Activated CD4-positive, alpha-beta T cell treated with anti-CD3 and anti-CD28 coated beads, Interleukin-2, amount 50 U/mL, for 16 hours (primary cell): ENCODE measurements at regions not wholly inside any gene's neighbourhood (a gene's known extent, or its start where the extent isn't known, plus 50 kb on each side); places are given as distances from the start of the nearest gene placed in this dataset.

Experiments used
- DNase-seq: peaks from one replicate; pipeline ENCODE4 v3.0.0-alpha.2; 2020

DNA sequence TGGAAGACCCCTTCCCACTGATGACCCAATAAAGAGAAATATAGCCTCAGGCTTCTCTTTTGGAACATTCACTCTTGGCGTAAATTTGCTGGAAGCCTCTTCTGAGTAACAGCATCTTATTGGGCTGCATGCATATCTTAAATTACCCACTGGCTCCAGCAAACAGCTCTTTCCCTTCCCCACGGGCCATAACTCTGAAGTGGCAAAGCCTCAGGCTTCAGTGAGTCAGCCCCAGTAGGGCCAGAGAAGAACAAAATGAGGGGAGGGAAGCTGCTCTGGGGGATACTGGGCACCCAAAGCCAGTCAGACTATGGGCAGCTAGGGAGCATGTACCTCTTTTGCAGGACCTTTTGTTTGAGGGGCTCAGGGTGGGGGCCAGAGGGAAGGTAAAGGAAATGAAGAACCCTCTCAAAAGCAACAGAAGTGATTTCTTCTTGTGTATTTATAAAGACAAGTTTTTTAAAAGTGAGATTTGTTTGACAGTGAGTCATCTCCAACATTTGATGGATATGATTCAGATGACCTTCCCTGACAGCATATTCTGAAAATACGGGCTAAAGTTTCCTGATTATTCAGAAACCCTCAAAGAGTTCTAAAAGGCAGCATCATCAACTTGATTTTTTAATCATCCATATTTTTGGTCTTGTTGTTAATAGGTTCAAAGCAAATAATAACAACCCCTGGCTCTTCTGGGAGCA is 203.4 kb downstream of the KIF18A start:
- peak; percentile 7 for DNase-seq

DNA sequence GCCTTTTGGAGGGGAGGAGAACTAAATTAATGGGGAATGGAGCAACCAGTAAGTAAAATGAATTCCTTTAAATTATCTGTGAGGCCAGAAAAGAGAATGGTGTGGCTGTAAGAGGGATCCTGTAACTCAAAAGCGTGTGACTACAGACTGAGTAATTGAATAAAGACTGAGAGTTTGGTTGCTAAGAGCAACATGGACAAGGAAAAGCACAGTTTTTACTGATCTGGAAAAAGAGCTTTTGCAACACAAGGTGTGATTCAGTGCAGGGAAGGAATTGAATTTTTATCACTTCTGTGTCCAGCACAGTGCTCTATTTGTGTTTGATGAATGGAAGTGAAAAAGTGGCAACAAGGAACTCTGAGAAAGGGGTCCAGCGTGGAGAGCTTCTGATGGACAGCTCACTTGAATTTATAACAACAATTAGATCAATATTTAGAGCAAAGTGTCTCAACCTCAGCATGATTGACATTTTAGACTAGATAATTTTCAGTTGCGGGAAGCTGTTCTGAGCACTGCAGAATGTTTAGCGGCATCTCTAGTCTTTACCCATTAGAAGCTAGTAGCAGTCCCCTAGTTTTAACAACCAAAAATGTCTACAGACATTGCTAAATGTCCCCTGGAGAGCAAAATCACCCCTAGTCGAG is 202.8 kb upstream of the BDNF start:
- DNase-seq = no peak

DNA sequence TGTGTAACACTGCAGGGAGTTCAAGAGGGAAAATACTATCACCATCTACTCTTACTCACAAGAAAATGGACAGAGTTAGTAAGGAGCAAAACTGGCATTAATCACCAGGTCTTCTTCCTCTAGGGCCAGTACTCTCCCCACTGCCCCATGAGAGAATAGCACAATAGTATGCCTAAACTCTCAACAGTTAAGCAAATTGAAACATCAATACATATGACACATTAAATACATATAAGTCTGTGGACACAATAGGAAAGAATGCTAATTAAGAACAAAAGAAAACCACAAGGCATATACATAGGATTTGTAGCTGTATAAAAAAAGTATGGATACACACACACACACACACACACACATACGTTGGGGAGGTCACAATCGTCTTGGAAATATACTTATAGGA is 197.9 kb upstream of the BDNF start:
- DNase-seq = no peak

DNA sequence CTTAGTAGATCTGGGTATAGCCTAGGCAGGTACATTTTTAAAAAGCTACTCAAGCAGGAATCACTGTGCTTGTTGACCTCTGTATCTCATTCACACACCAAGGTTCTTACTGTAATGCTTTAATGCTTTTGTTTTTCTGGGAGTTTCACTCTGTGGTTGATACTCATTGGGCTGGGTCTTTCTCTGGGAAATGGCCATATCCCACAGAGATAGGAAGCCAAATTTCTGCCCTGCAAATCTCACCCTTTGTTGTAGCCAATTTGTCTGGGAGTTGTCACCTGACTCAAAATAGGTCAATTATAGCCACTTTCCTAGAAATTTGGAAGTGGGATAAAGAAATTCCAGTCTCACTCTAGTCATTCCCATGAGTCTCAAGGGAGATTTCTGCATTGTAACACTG is 195.8 kb upstream of the BDNF start:
- DNase-seq = no peak

DNA sequence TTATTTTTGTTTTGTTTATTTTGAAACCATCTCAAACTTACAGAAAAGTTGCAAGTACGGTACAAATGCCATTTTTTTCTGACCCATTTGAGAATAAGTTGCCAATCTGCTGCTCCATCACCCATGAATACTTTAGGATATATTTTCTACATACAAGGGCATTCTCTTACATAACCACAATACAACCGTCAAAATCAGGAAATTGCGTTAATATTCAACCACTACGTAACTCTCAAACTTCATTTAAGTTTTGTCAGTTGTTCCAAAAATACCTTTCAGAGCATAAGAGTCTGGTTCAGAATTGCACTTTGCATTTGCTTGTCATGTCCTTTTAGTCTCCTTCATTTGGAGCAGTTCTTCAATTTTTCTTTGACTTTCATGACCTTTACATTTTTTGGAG is 194.3 kb upstream of the BDNF start:
- DNase-seq = no peak

DNA sequence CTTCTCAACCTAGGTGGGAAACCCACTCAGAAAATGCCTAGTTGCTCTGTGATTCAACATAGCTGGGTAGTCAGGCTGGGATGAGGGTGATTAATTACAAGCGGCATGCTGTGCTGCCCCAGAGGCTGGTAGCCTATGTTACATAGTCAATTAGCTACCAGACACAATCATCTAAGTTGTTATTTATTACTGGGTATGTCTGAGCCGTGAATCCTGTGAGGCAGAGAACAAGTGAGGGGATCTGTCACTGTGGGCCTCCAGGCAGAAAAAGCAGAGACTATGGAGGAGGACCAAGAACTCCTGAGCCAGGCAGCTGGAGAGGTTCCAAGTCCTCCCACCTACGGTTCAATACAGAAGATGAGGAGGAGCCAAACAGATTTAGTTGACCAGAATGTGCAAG is 186.6 kb upstream of the BDNF start:
- no peak for DNase-seq

DNA sequence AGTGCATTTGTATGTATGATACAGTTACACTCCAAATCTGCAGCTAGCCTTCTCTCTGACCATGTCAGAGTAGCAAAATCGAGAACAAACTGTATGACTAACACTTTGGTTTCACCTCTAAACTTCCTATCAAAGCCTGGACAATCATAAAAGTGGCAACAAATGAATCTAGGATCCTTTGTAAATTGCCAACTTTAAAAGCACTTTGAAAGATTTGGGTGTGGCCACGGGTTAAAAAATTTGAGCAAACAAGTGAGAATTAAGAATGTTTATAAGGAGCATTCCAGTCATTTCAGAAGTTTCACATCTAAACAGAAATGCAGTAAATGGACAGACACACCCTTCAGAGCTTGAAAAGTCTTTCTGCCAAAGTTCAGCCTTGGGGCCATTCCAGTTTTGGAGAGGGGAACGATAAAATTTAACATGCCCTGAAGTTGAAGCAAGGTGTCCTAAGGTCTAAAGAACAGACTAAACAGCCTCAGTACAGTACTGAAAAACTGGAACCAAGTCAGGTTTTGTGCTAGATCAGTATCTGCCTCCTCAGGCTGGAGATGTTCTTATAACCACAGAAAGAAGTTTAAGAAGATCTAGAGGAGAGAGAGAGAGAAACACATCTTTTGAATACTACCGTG is 181.9 kb upstream of the BDNF start:
- no peak for DNase-seq

DNA sequence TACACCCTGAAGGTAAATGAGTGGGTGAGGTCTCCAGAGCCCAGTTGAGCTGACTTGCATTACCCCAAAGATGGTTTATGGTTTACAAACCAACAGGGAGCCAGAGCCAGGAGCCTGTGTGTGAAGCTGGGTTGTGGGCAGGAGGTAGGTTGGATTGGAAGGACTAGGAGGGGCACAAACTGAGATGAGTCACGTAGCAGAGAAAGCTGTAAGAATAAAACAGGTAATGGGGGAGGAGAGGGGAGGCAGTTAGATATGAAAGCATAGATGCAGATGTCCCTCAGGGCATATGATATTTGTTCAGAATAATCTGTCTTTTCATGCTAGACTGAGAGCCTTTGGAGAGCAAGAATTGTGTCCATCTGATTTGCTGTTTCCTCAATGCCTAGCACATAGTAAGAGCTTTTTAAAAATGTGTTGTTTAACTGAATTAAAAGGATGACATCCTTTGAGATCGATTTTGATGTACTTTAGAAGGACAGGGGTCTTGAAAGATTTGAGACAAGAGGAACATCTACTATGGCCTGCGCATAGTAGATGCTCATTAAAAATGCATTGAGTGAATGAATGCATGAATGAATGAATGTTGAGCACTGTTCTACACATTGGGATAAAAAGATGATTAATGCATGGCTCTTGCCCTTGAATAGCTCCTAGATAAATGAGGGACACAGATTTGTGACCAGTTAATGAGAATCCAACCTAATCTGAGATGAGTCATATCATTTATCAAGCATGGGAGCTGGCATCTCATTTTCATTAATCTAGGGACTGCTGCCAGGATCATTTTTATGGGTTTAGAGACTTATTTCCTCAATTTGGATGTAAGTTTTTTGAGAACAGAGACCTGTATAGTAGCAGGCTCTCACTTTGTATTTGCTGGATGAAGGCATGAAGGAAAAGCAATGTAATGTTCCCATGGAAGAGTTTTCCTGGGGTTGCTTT is 175.8 kb upstream of the BDNF start:
- no peak for DNase-seq

DNA sequence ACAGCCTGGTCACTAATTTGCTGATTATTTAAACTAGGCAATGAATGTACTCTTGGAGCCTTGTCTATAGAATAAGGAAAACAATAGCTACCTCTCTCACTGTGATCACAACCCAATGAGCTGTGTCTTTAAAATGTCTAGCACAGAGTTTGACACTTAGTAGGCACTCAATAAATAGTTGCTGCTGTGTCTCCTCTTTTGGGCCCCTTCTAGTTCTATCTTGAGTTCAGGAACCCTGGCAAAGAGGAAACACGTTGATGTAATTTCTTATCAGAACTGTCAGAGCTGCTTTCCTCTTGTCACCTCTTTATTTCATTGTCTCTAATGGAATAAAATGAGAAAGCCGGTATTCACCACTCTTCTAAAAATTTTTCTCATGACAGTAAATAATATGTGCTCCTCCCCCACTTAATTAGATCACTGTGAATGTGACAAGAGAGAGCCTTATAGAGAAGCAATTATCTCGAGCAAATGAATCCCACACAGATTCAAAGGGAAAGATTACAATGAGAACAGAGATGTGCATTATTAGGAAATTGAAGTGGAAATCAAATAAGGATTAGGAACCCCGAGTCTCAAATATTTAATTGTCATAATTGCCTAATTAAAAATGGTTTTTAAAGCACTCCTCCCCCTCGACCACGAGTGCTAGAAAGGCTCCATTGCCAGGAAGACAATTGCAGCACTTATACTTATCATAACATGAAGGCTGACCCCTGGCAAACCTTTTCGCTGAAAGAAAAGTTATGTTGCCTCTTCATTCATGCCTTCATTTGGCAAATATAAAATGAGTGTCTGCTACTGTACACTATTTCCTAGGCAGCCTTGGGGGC is 175.0 kb upstream of the BDNF start:
- DNase-seq = no peak

DNA sequence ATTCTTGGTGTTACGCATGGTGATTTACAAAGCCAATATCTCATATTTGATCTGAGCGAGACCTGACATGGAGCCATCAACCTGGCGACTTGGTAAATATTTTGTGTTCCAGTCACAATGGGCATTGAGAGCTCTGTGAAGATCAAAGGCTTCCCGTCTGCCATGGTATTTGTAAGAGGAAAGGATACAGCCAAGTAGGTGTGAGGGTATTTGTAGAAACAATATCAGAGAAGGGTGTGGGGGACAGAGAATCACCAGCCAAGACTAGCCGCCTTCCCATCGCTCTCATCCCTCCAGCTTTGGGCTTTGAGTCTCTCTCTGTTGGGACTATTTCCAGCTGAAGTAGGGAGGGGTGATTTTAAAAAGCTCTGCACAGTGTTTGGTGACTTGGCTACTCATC is 173.4 kb upstream of the BDNF start:
- no peak for DNase-seq

DNA sequence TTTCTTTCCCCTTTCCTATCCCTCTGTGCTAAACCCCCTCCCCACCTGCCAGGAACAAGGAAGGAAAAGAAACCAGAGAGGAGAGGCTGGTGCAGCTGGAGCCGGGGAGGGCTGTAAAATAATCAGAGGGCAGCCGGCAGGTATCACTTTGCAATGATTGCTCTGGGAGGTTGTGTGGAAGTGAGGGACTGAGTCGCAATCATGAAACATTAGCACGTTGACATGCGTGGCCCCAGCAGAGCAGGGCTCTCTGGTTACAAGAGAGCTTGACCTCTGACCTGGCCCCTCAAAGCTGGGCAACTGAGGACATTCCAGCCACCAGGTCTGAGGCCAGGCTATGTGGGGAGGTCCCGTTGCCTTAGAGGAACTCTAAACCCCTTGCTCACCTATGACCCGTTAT is 170.8 kb upstream of the BDNF start:
- DNase-seq = no peak

DNA sequence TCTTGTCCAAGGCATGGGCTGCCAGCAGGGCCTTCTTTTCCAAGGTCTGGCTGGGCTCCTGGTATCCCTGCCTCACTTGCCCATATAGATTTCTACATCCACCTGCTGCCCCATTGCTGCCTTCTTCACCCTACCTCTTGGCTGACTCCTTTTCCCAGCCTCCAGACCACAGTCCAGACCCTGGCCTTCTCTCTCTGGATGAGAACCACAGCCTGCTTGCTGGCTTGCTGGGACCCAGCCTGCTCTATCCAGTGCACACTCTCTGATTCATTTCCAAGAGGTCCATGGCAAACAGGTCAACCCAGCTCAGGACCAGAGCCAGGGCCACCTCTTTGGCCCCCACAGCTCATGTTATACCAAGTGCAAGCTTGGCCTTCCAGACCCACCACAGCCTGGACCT is 169.4 kb upstream of the BDNF start:
- DNase-seq = no peak

DNA sequence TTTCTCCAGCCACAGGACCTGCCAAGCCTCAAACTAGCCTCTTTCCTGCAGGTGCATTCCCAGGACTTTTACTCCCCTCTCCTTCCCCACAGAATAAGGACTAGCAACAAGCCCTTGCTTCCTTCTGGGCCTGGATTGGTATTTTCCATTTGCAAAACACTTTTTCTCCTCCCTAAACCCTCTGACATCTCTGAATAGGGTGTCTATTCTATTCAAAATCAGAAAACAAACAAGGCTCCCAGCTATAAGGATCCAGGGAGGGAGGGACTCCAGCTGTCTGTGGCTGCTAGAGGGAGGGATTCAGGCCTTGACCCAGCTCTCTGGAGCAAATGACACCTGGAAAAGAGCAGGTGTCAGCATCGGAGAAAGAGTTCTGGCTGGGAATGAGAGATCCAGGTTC is 168.5 kb upstream of the BDNF start:
- no peak for DNase-seq

DNA sequence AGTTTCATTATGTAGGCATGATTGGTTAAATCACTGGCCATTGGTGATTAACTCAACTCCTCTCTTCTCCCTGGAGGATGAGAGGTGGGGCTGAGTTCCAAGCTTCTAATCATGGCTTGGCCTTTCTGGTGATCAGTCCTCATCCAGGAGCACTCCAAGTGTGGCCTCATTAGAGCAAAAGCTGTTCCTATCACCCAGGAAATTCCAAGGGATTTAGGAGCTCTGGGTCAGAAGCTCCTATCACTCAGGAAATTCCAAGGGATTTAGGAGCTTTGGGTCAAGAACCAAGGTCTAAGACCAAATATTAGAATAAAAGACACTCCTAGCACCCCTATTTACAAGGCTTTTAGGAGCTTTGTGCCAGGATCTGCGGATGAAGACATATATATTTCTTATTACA is 168.0 kb upstream of the BDNF start:
- DNase-seq = no peak

DNA sequence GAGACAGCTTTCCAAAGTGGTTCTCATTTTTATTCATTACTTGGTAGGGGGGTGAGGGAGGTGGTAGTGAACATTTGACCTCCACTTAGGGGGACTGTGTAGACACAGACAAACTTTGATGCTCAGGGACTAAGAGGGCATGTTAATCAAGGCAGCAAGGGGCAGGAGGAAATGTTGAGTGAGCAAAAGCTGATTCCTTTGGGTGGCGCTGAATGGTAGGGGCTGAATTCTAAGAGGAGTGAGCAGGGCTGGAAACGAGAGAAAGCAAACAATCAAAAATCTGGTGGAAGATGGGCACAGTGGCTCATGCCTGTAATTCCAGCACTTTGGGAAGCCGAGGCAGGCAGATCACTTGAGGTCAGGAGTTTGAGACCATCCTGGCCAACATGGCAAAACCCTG is 164.8 kb upstream of the BDNF start:
- no peak for DNase-seq

DNA sequence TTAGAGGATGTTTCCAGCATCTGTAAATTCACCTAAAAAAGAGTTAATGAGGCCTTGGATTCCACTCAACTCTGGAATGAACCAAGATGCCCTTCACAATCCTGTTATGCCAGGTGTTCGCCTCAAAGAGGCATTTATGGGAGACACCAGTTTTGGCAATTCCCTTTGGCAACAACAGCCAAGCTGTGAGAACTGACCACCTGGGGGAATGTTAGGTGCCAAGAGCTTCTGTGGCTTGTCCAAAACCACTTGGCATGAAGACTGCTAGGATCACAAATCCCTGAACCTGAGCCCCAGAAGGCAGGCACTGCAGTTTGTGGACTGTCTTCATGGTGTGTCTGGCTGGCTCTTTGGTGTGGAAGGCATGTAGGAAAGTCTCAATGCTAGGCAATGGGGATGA is 164.4 kb upstream of the BDNF start:
- no peak for DNase-seq

DNA sequence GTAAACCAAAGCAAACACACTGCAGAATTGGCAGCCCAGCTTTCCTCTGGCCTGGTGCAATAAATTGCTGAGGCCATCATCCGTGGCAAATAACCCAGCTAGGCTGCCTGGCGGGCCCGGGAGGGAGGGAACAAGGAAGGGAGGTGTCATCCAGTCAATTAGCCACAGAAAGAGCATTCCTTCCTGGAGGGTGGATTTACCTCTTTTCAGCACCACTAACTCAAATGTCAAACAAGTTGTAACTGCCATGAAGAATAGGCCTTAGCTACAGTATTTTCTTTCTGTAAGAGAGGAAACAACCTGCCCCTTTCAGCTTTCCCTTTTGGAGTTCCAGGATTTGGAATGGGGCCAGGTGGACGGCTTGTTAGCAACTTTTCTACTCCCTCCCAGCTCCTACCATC is 163.8 kb upstream of the BDNF start:
- DNase-seq = no peak

DNA sequence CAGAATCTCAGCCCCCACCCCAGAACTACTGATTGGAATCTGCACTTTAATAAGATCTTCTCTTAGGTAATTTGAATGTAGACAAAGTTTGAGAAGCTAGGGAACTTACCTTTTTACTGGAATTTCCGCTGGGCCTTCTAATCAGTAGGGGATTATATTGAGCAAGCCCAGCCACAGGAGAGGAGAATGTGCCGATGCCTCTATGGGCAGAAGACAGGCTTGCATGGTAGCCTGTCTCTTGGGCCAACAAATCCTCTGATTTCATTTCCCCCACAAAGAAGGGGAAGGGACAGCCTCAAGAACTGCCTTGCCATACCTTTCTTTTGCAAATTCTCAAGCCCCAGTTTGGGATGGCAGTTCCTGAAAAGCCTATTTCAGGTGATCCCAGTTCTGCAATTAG is 163.4 kb upstream of the BDNF start:
- DNase-seq = no peak

DNA sequence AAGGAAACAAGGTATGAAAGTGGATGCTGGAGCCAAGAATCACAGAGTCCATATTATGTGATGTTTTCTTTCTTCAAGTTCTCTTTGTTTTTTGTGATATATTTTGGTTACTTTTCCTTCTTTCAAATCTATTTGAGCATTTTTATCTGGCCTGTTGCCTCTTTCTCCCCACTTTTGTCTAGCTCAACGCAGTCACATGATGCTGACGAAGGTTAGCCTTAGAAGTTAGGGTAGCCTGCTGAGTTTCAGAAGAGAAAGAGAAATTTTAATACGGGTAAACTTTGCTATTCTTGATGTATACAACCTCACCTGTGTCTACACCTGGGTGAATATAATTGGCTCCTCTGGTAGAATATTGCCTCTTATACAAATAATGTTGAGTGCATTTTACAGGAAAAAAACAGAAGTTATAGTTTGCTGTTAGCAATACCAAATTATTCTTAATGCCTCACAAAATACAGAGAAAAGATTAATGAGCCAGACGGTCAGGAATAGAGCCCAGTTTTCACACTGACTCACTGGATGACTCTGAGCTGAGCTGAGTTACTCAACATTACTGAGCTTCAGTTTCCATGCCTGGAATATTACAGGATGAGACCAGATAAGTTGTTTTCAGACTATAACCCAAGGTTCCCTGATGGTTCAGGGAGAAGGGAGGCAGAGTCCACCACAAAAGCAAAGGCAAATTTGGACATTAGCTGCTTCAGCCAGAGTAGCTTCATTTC is 161.6 kb upstream of the BDNF start:
- DNase-seq = no peak

DNA sequence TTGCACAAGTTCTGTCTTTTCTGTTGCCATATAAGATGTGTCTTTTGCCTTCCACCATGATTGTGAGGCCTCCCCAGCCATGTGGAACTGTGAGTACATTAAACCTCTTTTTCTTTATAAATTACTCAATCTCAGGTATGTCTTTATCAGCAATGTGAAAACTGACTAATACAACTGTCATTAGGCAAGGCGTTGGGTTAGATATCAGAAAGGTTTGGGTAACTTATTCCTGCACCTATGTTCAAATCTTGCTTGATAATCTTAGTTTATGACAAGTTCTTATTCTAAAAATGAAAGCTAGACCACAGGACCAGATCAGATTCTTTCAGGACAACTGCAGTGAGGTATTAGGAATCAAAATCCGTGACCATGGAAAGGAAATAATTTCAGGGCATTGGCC is 160.6 kb upstream of the BDNF start:
- DNase-seq = no peak

DNA sequence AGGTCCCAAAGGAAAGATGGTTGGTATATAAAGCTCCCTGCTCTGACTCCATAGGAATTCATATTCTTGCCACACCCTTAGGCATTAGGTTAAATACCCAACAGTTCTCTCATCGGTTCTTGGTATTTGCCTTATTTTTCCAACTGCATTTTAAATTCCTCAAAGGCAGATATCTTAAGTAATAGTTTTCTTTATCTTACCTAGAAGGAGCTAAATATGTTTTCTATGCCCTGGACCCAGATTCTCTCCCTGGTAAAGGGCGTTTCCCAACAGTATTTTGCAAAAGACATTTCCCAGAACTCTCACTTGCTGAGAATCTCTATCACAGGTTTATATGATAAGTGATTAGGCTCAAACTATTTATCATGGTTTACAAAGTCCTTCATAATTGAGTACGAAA is 158.6 kb upstream of the BDNF start:
- no peak for DNase-seq

DNA sequence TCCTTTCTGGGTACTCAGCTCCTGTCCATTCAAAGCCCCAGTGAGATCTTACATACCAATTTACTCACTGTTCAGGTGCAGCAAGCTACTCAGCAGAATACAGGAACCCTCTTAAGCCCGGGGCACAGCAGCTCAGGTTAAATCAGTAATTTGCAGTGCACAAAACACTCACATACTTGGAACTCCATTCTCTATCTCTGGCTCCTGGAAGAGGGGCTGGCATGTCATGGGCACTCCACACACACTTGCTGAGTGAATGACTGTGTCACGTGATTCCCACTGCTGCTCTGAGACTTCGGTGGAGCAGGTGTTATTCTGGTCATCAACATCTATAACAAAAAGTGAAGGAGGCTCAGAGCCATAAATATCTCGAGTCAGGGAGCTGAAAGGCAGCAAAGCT is 157.3 kb upstream of the BDNF start:
- DNase-seq = no peak
